Fibroblast of lung (primary cell): ENCODE measurements at regions not wholly inside any gene's neighbourhood (a gene's known extent, or its start where the extent isn't known, plus 50 kb on each side); places are given as distances from the start of the nearest gene placed in this dataset.

Experiments
- DNase-seq, 2 donors: peaks; one replicate each; pipeline versions ENCODE4 v3.0.0 to v3.0.0-alpha.2; 2010; ENCODE audit warnings: low read depth in 2 of 2
- H2AFZ ChIP-seq: 2 replicates; pipeline ENCODE4 v1.5.1; 2012; ENCODE audit warnings: low read length, control low read depth, inconsistent platforms
- H3K27ac ChIP-seq: 2 replicates; pipeline ENCODE4 v1.5.1; 2011; ENCODE audit warnings: low read length, control low read depth; ENCODE audit not compliant: insufficient read depth
- H3K27me3 ChIP-seq: 2 replicates; pipeline ENCODE4 v1.5.1; 2011; ENCODE audit warnings: mild to moderate bottlenecking, low read length; ENCODE audit not compliant: control insufficient read depth, insufficient read depth
- H3K36me3 ChIP-seq: 2 replicates; pipeline ENCODE4 v1.5.1; 2011; ENCODE audit warnings: low read length; ENCODE audit not compliant: control insufficient read depth, insufficient read depth
- H3K4me1 ChIP-seq: 2 replicates; pipeline ENCODE4 v1.5.1; 2011; ENCODE audit warnings: low read length; ENCODE audit not compliant: control insufficient read depth, insufficient read depth; ENCODE audit errors: extremely low read depth
- H3K4me2 ChIP-seq: 2 replicates; pipeline ENCODE4 v1.5.1; 2011; ENCODE audit warnings: low read length, control low read depth; ENCODE audit not compliant: insufficient read depth; ENCODE audit errors: extremely low read depth
- H3K4me3 ChIP-seq, 4 experiments: fragments of 200-600 bp in 1 of 4; sonication (generic) in 1 of 4; replicated peaks in 1 of 4; 2 replicates each; pipeline ENCODE4 v1.5.1; 2011 to 2016; ENCODE audit warnings: low read length in 4 of 4, low read depth in 3 of 4, mild to moderate bottlenecking in 3 of 4, control low read depth in 2 of 4, inconsistent platforms in 1 of 4, mixed read lengths in 1 of 4; ENCODE audit not compliant: insufficient read depth in 1 of 4; ENCODE audit errors: control extremely low read depth in 1 of 4
- H3K79me2 ChIP-seq: 2 replicates; pipeline ENCODE4 v1.5.1; 2012; ENCODE audit warnings: mild to moderate bottlenecking, low read length, inconsistent platforms; ENCODE audit not compliant: control insufficient read depth, insufficient read depth
- H3K9ac ChIP-seq: 2 replicates; pipeline ENCODE4 v1.5.1; 2011; ENCODE audit warnings: mild to moderate bottlenecking, low read length, control low read depth; ENCODE audit not compliant: insufficient read depth
- H3K9me3 ChIP-seq: 2 replicates; pipeline ENCODE4 v1.5.1; 2012; ENCODE audit warnings: low read depth, low read length; ENCODE audit not compliant: control insufficient read depth, insufficient read depth
- H4K20me1 ChIP-seq: 2 replicates; pipeline ENCODE4 v1.5.1; 2011; ENCODE audit warnings: low read length; ENCODE audit not compliant: control insufficient read depth, insufficient read depth; ENCODE audit errors: extremely low read depth
- CTCF ChIP-seq, 2 donors: IDR thresholded peaks in 1 of 2; conservative IDR thresholded peaks in 1 of 2; 1 replicate in 1 of 2; 2 replicates in 1 of 2; pipeline ENCODE4 v1.5.1; 2011 to 2012; ENCODE audit warnings: low read length in 2 of 2, control low read depth in 1 of 2, inconsistent platforms in 1 of 2, low read depth in 1 of 2, mild to moderate bottlenecking in 1 of 2
- EZH2 ChIP-seq: IDR thresholded peaks from 2 replicates; pipeline ENCODE4 v1.5.1; 2012; ENCODE audit warnings: low read length, control low read depth, mild to moderate bottlenecking; ENCODE audit errors: missing control alignments

- no peak overlapping the region for H3K9ac ChIP-seq
- H3K36me3 ChIP-seq, result no peaks in the 10 kb centered on the region
- H3K4me2 ChIP-seq, result no peak overlapping the region
- no peak overlapping the region for H2AFZ ChIP-seq
- no peaks in the 10 kb centered on the region for H4K20me1 ChIP-seq
- DNase-seq, result no peak
- no peaks in the 10 kb centered on the region for H3K4me1 ChIP-seq
- no peak overlapping the region for H3K27ac ChIP-seq
- no peak overlapping the region for H3K4me3 ChIP-seq
- no peaks in the 10 kb centered on the region for H3K27me3 ChIP-seq
- no peak for TF ChIP-seq CTCF (conservative IDR thresholded peaks at IDR 0.05 in 1 of 2, IDR thresholded peaks at IDR 0.05 in 1 of 2; ENCODE audit: low read depth in 1 of 2, low read length in 2 of 2)
- no peak for TF ChIP-seq EZH2
- H3K9me3 ChIP-seq, result no peaks in the 10 kb centered on the region
- H3K79me2 ChIP-seq, result no peaks in the 10 kb centered on the region
Measured at GRCh38 chr1:185593271-185593670, 140.9 kb upstream of the HMCN1 start.

- Histone ChIP-seq H3K27ac (no peak overlapping the region), H3K9ac (no peak overlapping the region), H4K20me1 (no peaks in the 10 kb centered on the region), H2AFZ (no peak overlapping the region), H3K79me2 (no peaks in the 10 kb centered on the region), H3K36me3 (no peaks in the 10 kb centered on the region), H3K4me1 (no peaks in the 10 kb centered on the region), H3K9me3 (no peaks in the 10 kb centered on the region), H3K4me3 (no peak overlapping the region), H3K27me3 (no peaks in the 10 kb centered on the region), H3K4me2 (no peak overlapping the region)
- no peak for DNase-seq
- TF ChIP-seq CTCF (conservative IDR thresholded peaks at IDR 0.05 in 1 of 2, IDR thresholded peaks at IDR 0.05 in 1 of 2; ENCODE audit: low read depth in 1 of 2, low read length in 2 of 2) (no peak), EZH2 (no peak)
Measured at GRCh38 chr1:185585770-185586169, 148.4 kb upstream of the HMCN1 start.

- Histone ChIP-seq H3K27ac (no peak overlapping the region), H3K4me2 (no peak overlapping the region), H3K27me3 (no peaks in the 10 kb centered on the region), H3K9ac (no peak overlapping the region), H3K4me3 (no peak overlapping the region), H3K79me2 (no peaks in the 10 kb centered on the region), H3K36me3 (no peaks in the 10 kb centered on the region), H3K9me3 (no peaks in the 10 kb centered on the region), H3K4me1 (no peaks in the 10 kb centered on the region), H2AFZ (no peak overlapping the region), H4K20me1 (no peaks in the 10 kb centered on the region)
- TF ChIP-seq EZH2 (no peak), CTCF (conservative IDR thresholded peaks at IDR 0.05 in 1 of 2, IDR thresholded peaks at IDR 0.05 in 1 of 2; ENCODE audit: low read depth in 1 of 2, low read length in 2 of 2) (no peak)
- peak in 1 of 2 donors; percentile 42 for DNase-seq
Measured at GRCh38 chr1:185581961-185582725, 152.0 kb upstream of the HMCN1 start.
